PC-9 (cell line): ENCODE measurements at regions not wholly inside any gene's neighbourhood (a gene's known extent, or its start where the extent isn't known, plus 50 kb on each side); places are given as distances from the start of the nearest gene placed in this dataset.

ENCODE experiments used
- BruUV-seq: library from RNA; stranded (reverse); fragments of 400-500 nt; replicated peaks from 2 replicates; lab custom pipeline; 2021; lab: Mats Ljungman, UMichigan
- CTCF ChIA-PET: fragments of 300-600 bp; sonication (Branson Sonifier 250); formaldehyde crosslinking; loops from one replicate; lab custom pipeline; 2022; ENCODE audit warnings: antibody characterized with exemption; lab: Charles Lee
- POLR2A ChIA-PET: fragments of 300-600 bp; sonication (Branson Sonifier 250); formaldehyde crosslinking; loops from one replicate; lab custom pipeline; 2022; ENCODE audit warnings: antibody characterized with exemption; ENCODE audit not compliant: unreplicated experiment; lab: Charles Lee
- DNase-seq, 2 experiments: peaks; one replicate each; pipeline versions ENCODE4 v3.0.0 to v3.0.0-alpha.2; 2015 to 2022; ENCODE audit warnings: mixed read lengths in 1 of 2
- H2AFZ ChIP-seq: fragments of 200-600 bp; sonication (generic); 2 replicates; pipeline ENCODE4 v1.8.1; 2017; ENCODE audit warnings: antibody characterized with exemption
- H3F3A ChIP-seq: fragments of 200-600 bp; sonication (generic); 2 replicates; pipeline ENCODE4 v1.8.1; 2017; ENCODE audit warnings: antibody characterized with exemption, mild to moderate bottlenecking, low read depth; ENCODE audit not compliant: insufficient read depth
- H3K27ac ChIP-seq: fragments of 200-600 bp; sonication (generic); 2 replicates; pipeline ENCODE4 v1.6.1; 2016; ENCODE audit warnings: mixed run types
- H3K27me3 ChIP-seq: fragments of 200-600 bp; sonication (generic); 2 replicates; pipeline ENCODE4 v1.6.1; 2016; ENCODE audit warnings: low read depth, mixed run types; ENCODE audit not compliant: insufficient read depth
- H3K36me3 ChIP-seq: fragments of 200-600 bp; sonication (generic); 2 replicates; pipeline ENCODE4 v1.6.1; 2016; ENCODE audit warnings: low read depth, mixed run types
- H3K4me1 ChIP-seq: fragments of 200-600 bp; sonication (generic); replicated peaks from 2 replicates; pipeline ENCODE4 v1.6.1; 2016; ENCODE audit warnings: mixed run types; ENCODE audit not compliant: insufficient read depth
- H3K4me2 ChIP-seq: fragments of 200-600 bp; sonication (generic); 2 replicates; pipeline ENCODE4 v1.6.1; 2017; ENCODE audit warnings: mixed run types
- H3K4me3 ChIP-seq: fragments of 200-600 bp; sonication (generic); 2 replicates; pipeline ENCODE4 v1.6.1; 2016; ENCODE audit warnings: mixed run types
- H3K79me2 ChIP-seq: fragments of 200-600 bp; sonication (generic); 2 replicates; pipeline ENCODE4 v1.6.1; 2017; ENCODE audit warnings: low read depth, mixed run types
- H3K9me2 ChIP-seq: fragments of 200-600 bp; sonication (generic); 2 replicates; pipeline ENCODE4 v1.8.1; 2017; ENCODE audit warnings: mild to moderate bottlenecking; ENCODE audit not compliant: insufficient read depth
- H3K9me3 ChIP-seq: fragments of 200-600 bp; sonication (generic); 2 replicates; pipeline ENCODE4 v1.8.1; 2016; ENCODE audit warnings: low read depth; ENCODE audit not compliant: insufficient read depth
- H4K20me1 ChIP-seq: fragments of 200-600 bp; sonication (generic); 2 replicates; pipeline ENCODE4 v1.8.1; 2017; ENCODE audit not compliant: insufficient read depth
- EZH2 ChIP-seq: fragments of 200-600 bp; sonication (generic); IDR thresholded peaks from 2 replicates; pipeline ENCODE4 v1.8.0; 2017; ENCODE audit warnings: antibody characterized with exemption, low read depth
- intact Hi-C: fragments of 100-400 bp; cut with micrococcal nuclease; formaldehyde crosslinking; loops from one replicate; pipeline ENCODE4 v1.10.0; 2022; ENCODE audit not compliant: unreplicated experiment
- TF ChIP-seq, protein P1 (sequence below): fragments of 200-600 bp; sonication (generic); conservative IDR thresholded peaks from 2 replicates; pipeline ENCODE4 v1.6.1; 2017; ENCODE audit warnings: mixed run types, antibody characterized with exemption, mild to moderate bottlenecking, moderate library complexity

DNA sequence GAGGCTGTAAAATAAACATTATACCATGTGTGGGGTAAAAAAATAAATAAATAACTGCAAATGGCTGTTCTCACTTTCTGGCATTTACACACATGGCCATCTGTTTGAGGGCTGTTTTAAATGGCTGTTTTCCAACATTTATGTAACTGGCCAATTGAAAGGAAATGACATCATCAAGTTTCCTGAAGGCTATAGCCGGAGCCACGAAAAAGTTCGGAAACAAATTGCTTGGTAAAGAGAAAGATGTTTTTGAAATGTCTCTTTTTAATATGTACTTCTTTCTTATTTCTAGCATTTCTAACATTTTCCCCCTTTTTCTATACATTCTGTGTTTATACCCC lies 95.4 kb upstream of the DAB2 start:
- no TSS peak for BruUV-seq
- no peak overlapping the region for H2AFZ ChIP-seq
- H3K4me3 ChIP-seq, result no peak overlapping the region
- TF ChIP-seq, protein P1, sequence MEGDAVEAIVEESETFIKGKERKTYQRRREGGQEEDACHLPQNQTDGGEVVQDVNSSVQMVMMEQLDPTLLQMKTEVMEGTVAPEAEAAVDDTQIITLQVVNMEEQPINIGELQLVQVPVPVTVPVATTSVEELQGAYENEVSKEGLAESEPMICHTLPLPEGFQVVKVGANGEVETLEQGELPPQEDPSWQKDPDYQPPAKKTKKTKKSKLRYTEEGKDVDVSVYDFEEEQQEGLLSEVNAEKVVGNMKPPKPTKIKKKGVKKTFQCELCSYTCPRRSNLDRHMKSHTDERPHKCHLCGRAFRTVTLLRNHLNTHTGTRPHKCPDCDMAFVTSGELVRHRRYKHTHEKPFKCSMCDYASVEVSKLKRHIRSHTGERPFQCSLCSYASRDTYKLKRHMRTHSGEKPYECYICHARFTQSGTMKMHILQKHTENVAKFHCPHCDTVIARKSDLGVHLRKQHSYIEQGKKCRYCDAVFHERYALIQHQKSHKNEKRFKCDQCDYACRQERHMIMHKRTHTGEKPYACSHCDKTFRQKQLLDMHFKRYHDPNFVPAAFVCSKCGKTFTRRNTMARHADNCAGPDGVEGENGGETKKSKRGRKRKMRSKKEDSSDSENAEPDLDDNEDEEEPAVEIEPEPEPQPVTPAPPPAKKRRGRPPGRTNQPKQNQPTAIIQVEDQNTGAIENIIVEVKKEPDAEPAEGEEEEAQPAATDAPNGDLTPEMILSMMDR, result no peak
- TF ChIP-seq EZH2, result no peak
- CTCF ChIA-PET, result no interaction called here
- no peaks in the 10 kb centered on the region for H3K36me3 ChIP-seq
- DNase-seq, result no peak
- intact Hi-C loops, result no loop called here
- no peak overlapping the region for H3K27ac ChIP-seq
- no peaks in the 10 kb centered on the region for H3K27me3 ChIP-seq
- no peaks in the 10 kb centered on the region; the same call in 1 of the 2 replicates for H3F3A ChIP-seq
- H3K4me2 ChIP-seq, result no peak overlapping the region
- H3K4me1 ChIP-seq, result 0 out of 2 replicates have a peak, but pooled peaks cover 8% of the 10 kb centered on the region
- H4K20me1 ChIP-seq, result no peaks in the 10 kb centered on the region
- POLR2A ChIA-PET, result no interaction called here
- H3K79me2 ChIP-seq, result no peaks in the 10 kb centered on the region
- H3K9me2 ChIP-seq, result no peaks in the 10 kb centered on the region
- no peaks in the 10 kb centered on the region for H3K9me3 ChIP-seq

DNA sequence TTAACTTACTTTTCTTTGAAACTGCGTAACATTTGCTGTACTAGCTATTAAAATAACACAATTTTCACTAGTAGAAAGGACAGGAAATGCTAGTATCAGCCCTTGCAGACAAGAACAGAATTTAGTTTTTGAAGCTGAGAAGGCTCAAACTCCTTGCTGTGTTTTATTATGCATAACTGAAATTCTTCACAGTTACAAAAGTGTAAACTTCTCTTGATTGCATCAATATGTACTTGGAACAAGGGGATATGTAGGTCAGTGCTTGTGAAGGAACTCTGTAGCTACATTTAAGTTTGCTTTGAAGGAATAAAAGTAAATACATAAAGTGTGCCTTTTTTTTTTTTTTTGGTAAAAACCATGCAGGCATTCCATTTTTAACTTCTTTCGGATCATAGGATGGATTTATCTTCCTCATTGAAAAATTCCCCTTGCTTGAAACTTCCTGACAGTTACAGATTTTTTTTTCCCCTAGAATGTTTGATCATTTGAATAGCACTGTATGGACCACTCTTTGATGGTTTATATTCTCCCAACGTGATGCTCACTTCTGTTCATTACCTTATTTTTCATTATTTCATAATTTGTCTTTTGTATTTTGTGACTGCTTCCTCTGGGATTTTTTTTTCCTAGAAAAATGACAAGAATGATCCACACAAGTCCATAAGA lies 94.9 kb upstream of the DAB2 start:
- Histone ChIP-seq H3K4me2 (no peak overlapping the region), H4K20me1 (no peaks in the 10 kb centered on the region), H3K27ac (no peak overlapping the region), H3K9me3 (no peaks in the 10 kb centered on the region), H3K79me2 (no peaks in the 10 kb centered on the region), H3K9me2 (no peaks in the 10 kb centered on the region), H2AFZ (no peak overlapping the region), H3K27me3 (no peaks in the 10 kb centered on the region), H3K4me1 (0 out of 2 replicates have a peak, but pooled peaks cover 8% of the 10 kb centered on the region), H3K4me3 (no peak overlapping the region), H3F3A (no peaks in the 10 kb centered on the region; the same call in 1 of the 2 replicates), H3K36me3 (no peaks in the 10 kb centered on the region)
- intact Hi-C loops, result no loop called here
- POLR2A ChIA-PET, result interaction anchor here (0.6 to 0.7 kb wide), 2 partner anchors 67 to 121 kb away, joined by 4 to 6 read pairs; no protein-coding TSS in a partner anchor
- no TSS peak for BruUV-seq
- CTCF ChIA-PET, result interaction anchor here (0.8 kb wide), 1 partner anchor 144 kb away, joined by 4 read pairs; no protein-coding TSS in a partner anchor
- no peak for DNase-seq
- no peak for TF ChIP-seq EZH2
- TF ChIP-seq, protein P1, result no peak

DNA sequence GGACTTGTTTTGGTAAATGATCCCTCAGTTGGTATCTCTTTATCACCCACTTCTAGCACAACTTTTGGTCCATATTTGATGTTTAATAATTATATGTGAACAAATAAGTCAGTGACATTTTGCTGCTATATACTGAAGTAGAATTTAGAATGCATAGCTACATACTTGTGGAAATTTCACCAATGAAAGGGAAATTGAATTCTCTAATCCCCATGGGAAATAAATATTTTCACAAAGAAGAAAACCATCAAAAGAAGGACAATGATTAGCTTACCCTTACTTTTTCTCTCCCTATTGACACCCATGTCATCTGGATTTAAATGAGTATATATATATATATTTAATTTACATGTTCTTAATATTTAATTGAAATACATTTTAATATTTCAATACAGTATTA lies 94.3 kb upstream of the DAB2 start:
- intact Hi-C loops, result no loop called here
- POLR2A ChIA-PET, result interaction anchor here (0.6 to 0.7 kb wide), 2 partner anchors 67 to 120 kb away, joined by 4 to 6 read pairs; no protein-coding TSS in a partner anchor
- no peak overlapping the region for H2AFZ ChIP-seq
- no peaks in the 10 kb centered on the region for H3K9me3 ChIP-seq
- TF ChIP-seq, protein P1, result no peak
- TF ChIP-seq EZH2, result no peak
- H3K27me3 ChIP-seq, result no peaks in the 10 kb centered on the region
- no peaks in the 10 kb centered on the region; the same call in 1 of the 2 replicates for H3F3A ChIP-seq
- no peak overlapping the region for H3K4me2 ChIP-seq
- H4K20me1 ChIP-seq, result no peaks in the 10 kb centered on the region
- BruUV-seq, result no TSS peak
- no peaks in the 10 kb centered on the region for H3K79me2 ChIP-seq
- no peak overlapping the region for H3K27ac ChIP-seq
- CTCF ChIA-PET, result interaction anchor here (0.8 kb wide), 1 partner anchor 143 kb away, joined by 4 read pairs; no protein-coding TSS in a partner anchor
- no peak overlapping the region for H3K4me3 ChIP-seq
- no peaks in the 10 kb centered on the region for H3K36me3 ChIP-seq
- no peaks in the 10 kb centered on the region for H3K9me2 ChIP-seq
- DNase-seq, result no peak
- H3K4me1 ChIP-seq, result 0 out of 2 replicates have a peak, but pooled peaks cover 8% of the 10 kb centered on the region
